ENCODE measurements at regions not wholly inside any gene's neighbourhood (a gene's known extent, or its start where the extent isn't known, plus 50 kb on each side); places are given as distances from the start of the nearest gene placed in this dataset.

GRCh38 chr2:139835101-139835500 lies 1054.9 kb upstream of the NXPH2 start:
- Histone ChIP-seq H2AFZ (ENCODE audit: low read length) (peak overlapping the region; percentile 82), H4K91ac (ENCODE audit: insufficient read length, low read depth, low read length) (no peak overlapping the region), H3K79me2 (ENCODE audit: insufficient read depth, low read length) (no peaks in the 10 kb centered on the region), H2BK5ac (ENCODE audit: insufficient read length, low read length) (no peak overlapping the region), H2AK5ac (ENCODE audit: insufficient read length, low read length) (no peak overlapping the region), H3T11ph (ENCODE audit: low read length) (no peak overlapping the region), H4K5ac (ENCODE audit: insufficient read length, low read depth, low read length) (no peak overlapping the region), H3K56ac (ENCODE audit: insufficient read length, low read depth, low read length) (no peak overlapping the region), H4K8ac (replicated peaks; ENCODE audit: insufficient read length, low read depth, low read length) (no peak overlapping the region), H3K18ac (ENCODE audit: insufficient read length, low read depth, low read length) (no peak overlapping the region), H3K14ac (ENCODE audit: insufficient read depth, low read length) (no peak overlapping the region), H3K4me2 (ENCODE audit: insufficient read depth, insufficient read length, low read length) (no peak overlapping the region), H3K27ac (ENCODE audit: insufficient read length, low read depth, low read length) (no peak overlapping the region), H2BK120ac (ENCODE audit: low read depth, low read length, poor library complexity, severe bottlenecking) (no peak overlapping the region), H3K23me2 (ENCODE audit: insufficient read length, low read depth, low read length, poor library complexity, severe bottlenecking) (no peaks in the 10 kb centered on the region), H3K23ac (ENCODE audit: insufficient read length, low read depth, low read length) (no peak overlapping the region), H3K4ac (ENCODE audit: low read depth, low read length) (no peak overlapping the region), H3K9me3 (ENCODE audit: control insufficient read depth, low read depth, low read length) (no peaks in the 10 kb centered on the region), H3K9ac (ENCODE audit: extremely low read depth, insufficient read length, low read length) (no peak overlapping the region), H3K79me1 (ENCODE audit: insufficient read depth, low read depth, low read length, poor library complexity, severe bottlenecking) (no peaks in the 10 kb centered on the region), H3K27me3 (ENCODE audit: insufficient read depth, low read length) (no peaks in the 10 kb centered on the region), H2BK20ac (ENCODE audit: low read depth, low read length, poor library complexity, severe bottlenecking) (no peak overlapping the region), H3K4me1 (ENCODE audit: insufficient read depth, low read length) (peaks cover 4% of the 10 kb centered on the region; the same call in 1 of the 2 replicates), H2BK15ac (ENCODE audit: low read depth, low read length) (no peak overlapping the region), H2BK12ac (ENCODE audit: insufficient read length, low read depth, low read length) (no peak overlapping the region), H4K20me1 (ENCODE audit: control insufficient read depth, insufficient read depth, insufficient read length) (no peaks in the 10 kb centered on the region)
- Mint-ChIP-seq H3K4me1 (peaks cover 17 to 32% of the 10 kb centered on the region in 2 experiments), H3K27ac (peak overlapping the region in 1 of 3 experiments; percentile 91; a peak in 2 of 7 replicates), H3K36me3 (ENCODE audit: insufficient read depth in 1 of 3, low read depth in 3 of 3) (0 out of 7 replicates have a peak, but pooled peaks cover 0 to under 1% (median 0%) of the 10 kb centered on the region in 3 experiments), H3K9me3 (no peaks in the 10 kb centered on the region; a peak in 1 of 5 replicates), H3K27me3 (ENCODE audit: low read depth) (no peaks in the 10 kb centered on the region), H3K4me3 (no peak overlapping the region)
- TF ChIP-seq, protein P1, sequence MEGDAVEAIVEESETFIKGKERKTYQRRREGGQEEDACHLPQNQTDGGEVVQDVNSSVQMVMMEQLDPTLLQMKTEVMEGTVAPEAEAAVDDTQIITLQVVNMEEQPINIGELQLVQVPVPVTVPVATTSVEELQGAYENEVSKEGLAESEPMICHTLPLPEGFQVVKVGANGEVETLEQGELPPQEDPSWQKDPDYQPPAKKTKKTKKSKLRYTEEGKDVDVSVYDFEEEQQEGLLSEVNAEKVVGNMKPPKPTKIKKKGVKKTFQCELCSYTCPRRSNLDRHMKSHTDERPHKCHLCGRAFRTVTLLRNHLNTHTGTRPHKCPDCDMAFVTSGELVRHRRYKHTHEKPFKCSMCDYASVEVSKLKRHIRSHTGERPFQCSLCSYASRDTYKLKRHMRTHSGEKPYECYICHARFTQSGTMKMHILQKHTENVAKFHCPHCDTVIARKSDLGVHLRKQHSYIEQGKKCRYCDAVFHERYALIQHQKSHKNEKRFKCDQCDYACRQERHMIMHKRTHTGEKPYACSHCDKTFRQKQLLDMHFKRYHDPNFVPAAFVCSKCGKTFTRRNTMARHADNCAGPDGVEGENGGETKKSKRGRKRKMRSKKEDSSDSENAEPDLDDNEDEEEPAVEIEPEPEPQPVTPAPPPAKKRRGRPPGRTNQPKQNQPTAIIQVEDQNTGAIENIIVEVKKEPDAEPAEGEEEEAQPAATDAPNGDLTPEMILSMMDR (conservative IDR thresholded peaks at IDR 0.05), result no peak
- DNase-seq, result no peak
- no CpG with 5 or more reads among the region's 2 CpGs for WGBS (ENCODE audit: extremely low coverage, insufficient read length, low lambda C conversion rate)
